Body of pancreas (tissue), 4 donors: ENCODE measurements at regions not wholly inside any gene's neighbourhood (a gene's known extent, or its start where the extent isn't known, plus 50 kb on each side); places are given as distances from the start of the nearest gene placed in this dataset.

Experiments used
- POLR2A ChIP-seq, 3 donors: fragments of 450-650 bp; IDR thresholded peaks; one replicate each; pipeline ENCODE4 v1.6.1; 2016; ENCODE audit warnings: antibody characterized with exemption in 3 of 3, mild to moderate bottlenecking in 2 of 3
- TF ChIP-seq, protein P1 (sequence below), 7 experiments: fragments of 450-650 bp in 4 of 7; fragments of 200-600 bp in 3 of 7; sonication (generic) in 3 of 7; IDR thresholded peaks; one replicate each; pipeline ENCODE4 v1.5.1; 2016 to 2019; ENCODE audit warnings: antibody characterized with exemption in 7 of 7

DNA sequence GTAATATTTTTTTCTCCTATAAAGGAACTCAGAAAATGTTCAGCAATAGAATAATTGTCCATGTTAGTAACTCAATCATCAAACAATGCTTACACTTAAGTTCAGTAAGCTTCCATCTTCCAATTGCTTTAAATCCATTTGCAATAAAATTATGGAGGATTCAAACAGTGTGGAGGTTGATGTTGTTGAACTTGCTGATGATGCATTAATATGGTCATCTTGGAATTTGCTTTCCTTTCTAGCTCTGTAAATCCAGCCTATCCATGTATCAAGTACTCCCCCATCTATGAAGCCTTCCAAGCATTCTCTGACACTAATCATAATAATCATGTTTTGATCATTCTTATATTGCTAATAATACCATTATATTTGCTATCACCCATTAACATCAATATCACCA, 378.4 kb upstream of the CNTN3 start:
- TF ChIP-seq, protein P1, sequence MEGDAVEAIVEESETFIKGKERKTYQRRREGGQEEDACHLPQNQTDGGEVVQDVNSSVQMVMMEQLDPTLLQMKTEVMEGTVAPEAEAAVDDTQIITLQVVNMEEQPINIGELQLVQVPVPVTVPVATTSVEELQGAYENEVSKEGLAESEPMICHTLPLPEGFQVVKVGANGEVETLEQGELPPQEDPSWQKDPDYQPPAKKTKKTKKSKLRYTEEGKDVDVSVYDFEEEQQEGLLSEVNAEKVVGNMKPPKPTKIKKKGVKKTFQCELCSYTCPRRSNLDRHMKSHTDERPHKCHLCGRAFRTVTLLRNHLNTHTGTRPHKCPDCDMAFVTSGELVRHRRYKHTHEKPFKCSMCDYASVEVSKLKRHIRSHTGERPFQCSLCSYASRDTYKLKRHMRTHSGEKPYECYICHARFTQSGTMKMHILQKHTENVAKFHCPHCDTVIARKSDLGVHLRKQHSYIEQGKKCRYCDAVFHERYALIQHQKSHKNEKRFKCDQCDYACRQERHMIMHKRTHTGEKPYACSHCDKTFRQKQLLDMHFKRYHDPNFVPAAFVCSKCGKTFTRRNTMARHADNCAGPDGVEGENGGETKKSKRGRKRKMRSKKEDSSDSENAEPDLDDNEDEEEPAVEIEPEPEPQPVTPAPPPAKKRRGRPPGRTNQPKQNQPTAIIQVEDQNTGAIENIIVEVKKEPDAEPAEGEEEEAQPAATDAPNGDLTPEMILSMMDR (IDR thresholded peaks at IDR 0.05), result no peak
- no peak for TF ChIP-seq POLR2A (IDR thresholded peaks at IDR 0.05)
